Head of caudate nucleus (tissue), 42 donors: ENCODE measurements at regions not wholly inside any gene's neighbourhood (a gene's known extent, or its start where the extent isn't known, plus 50 kb on each side); places are given as distances from the start of the nearest gene placed in this dataset.
"Not testable (repeated sequence)": the region's sequence is repeated elsewhere in the genome, so short reads cannot be mapped to it uniquely, and the experiment has no call there.

Experiments used
- DNase-seq, 42 donors: peaks; one replicate each; pipeline versions ENCODE4 v3.0.0 to v3.0.0-alpha.2; 2020 to 2021; ENCODE audit warnings: mixed read lengths in 7 of 42
- intact Hi-C: fragments of 100-400 bp; cut with DNase I; formaldehyde crosslinking; loops from one replicate; pipeline ENCODE4 v1.15.0; 2022

DNA sequence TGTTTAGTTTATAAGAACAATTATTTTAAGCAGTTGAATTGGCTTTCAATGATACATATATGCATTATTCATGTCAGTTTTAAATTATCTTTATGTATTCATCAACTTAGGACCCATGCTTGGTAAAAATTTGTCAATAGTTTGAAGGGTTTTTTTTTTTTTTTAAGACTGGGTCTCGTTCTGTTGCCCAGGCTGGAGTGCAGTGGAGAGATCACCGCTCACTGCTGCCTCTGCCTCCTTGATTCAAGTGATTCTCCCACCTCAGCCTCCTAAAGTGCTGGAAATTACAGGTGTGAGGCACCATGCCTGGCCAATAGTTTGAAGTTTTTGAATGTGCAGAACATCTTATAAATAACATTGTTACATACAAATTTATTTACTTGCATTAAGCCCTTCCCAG lies 1671.0 kb upstream of the B3GALT2 start:
- intact Hi-C loops = no loop called here
- no peak for DNase-seq

DNA sequence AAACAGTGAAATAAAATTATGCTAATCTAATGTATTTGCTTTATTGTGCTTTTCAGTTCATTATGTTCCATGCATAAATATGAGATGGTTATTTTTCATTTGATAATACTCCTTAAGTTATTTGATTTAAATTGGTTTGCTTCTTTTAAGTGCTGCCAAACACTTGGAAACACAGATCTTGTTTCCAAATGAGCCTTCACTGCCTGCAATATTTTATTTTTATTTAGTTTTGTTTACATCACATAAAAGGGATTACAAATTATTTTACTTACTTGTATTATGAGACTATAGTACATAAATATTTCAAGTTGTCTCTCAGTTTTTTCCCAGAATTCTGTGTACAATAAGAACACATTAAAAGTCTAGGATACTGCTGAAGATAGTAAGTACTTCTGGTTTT lies 1662.4 kb upstream of the B3GALT2 start:
- no peak for DNase-seq
- intact Hi-C loops = no loop called here

DNA sequence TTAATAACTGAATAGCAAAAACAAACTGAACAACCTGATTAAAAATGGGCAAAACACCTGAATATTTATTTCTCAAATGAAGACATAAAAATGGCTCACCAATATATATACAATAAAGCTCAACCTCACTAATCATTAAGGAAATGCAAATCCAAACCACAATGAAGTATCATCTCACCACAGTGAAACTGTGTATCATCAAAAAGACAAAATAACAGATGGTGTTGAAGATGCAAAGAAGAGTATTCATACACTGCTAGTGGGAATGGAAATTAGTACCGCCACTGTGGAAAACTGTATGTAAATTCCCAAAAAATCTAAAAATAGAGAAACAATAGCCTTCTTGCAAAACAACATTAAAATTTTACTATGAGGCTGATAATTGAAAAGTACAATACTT lies 1660.1 kb upstream of the B3GALT2 start:
- intact Hi-C loops = no loop called here
- no peak for DNase-seq

- no peak for DNase-seq
- intact Hi-C loops = no loop called here
Measured at GRCh38 chr1:194843077-194843476, 1656.7 kb upstream of the B3GALT2 start.

DNA sequence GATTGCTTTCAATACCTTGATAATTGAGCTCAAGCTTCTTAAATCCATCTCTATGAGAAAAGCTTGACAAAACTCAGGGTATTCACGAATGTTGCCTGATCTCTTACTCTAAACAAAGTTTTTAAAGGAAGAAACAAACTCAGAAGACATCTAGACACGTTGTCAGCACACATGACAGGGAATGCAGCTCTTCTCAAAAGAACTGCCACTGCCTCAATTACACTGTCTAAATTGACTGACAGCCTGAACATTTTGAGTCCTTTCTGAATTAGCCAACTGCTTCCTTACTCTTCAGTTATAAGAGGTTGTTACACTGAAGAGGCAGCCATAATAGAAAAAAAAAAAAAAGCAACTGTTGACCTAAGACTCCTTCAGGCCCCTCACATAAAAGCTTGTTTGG lies 1646.7 kb upstream of the B3GALT2 start:
- DNase-seq = no peak

DNA sequence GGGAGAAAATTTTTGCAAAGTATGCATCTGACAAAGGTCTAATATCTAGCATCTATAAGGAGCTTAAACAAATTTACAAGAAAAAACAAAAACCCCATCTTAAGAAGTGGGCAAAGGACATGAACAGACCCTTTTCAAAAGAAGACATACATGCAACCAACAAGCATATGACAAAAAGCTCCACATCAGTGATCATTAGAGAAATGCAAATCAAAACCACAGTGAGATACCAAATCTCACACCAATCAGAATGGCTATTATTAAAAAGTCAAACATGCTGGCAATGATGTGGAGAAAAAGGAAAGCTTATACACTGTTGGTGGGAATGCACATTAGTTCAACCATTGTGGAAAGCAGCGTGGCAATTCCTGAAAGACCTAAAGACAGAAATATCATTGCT lies 1645.2 kb upstream of the B3GALT2 start:
- DNase-seq, intact Hi-C loops: not testable (repeated sequence)

More for the DNA sequence above, 1646.7 kb upstream of the B3GALT2 start:
- intact Hi-C loops = no loop called here

DNA sequence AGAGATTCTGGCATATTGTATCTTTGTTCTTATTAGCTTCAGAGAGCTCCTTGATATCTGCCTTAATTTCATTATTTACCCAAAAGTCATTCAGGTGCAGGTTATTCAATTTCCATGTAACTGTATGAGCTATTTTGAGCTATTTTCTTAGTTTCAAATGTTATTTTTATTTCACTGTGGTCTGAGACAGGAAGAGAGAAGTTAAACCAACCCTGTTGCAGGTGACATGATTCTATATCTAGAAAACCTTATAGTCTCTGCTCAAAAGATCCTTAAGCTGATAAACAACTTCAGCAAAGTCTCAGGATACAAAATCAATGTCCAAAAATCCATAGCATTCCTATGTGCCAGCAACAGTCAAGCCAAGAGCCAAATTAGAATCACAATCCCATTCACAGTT lies 1644.0 kb upstream of the B3GALT2 start:
- intact Hi-C loops = no loop called here
- DNase-seq = no peak

GRCh38 chr1:194829492-194829891 lies 1643.1 kb upstream of the B3GALT2 start:
- DNase-seq = no peak
- intact Hi-C loops = no loop called here

DNA sequence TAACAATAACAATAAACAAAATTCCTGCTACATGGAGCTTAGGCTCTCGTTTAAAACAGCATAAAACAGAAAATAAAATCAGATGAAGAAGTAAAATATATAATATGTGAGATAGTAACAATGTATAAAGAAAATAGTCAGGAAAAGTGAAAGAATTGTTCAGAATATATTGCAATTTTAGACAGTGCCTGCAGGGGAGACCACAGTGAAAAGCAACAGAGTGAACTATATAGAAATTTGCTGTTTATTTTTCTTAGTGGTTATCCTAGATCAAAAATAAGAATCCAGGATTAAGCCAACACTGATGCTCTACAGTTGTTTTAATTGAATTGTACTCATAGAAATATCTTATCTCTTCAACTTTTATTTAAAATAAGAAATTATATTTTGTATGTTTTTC lies 1639.0 kb upstream of the B3GALT2 start:
- intact Hi-C loops = no loop called here
- no peak for DNase-seq

DNA sequence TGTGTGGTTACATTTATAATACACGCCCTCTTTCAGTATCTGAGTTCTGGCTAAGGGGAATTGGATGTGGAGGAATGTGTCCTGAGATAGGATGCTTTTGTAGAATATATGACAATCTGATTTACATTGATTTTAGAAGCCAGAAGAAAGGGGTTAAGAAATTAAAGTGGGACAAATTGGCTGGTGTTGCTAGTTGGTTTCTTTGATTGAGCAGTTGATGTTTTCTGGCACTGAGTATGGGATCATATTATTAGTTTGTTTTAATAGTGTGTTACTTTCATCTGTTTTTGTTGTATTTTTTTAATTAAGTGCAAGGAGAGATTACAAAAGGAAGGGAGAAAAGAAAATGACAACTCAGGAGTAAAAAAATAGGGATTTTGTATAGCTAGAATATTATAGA lies 1634.7 kb upstream of the B3GALT2 start:
- DNase-seq = no peak
- intact Hi-C loops = no loop called here

DNA sequence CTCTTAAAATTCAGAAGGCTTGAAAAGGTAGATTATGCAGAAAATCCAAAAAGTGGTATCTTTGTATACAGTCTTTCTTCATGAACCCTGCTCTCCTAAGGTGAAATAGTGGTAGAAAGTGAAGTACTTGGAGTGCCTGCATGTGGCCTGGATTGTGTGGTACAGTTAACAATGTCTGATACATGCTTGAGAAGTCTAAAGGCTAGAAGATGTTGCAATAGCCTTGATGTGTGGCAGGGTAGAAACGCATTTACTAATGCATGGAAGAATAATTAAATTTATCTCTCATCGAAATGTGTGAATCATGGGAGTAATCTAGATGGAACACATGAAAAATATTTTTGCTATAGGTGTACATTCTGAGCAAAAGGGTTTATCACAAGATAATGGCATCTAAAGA lies 1632.3 kb upstream of the B3GALT2 start:
- intact Hi-C loops = no loop called here
- DNase-seq = no peak

- intact Hi-C loops = no loop called here
- DNase-seq = no peak
Measured at GRCh38 chr1:194816859-194817258, 1630.4 kb upstream of the B3GALT2 start.

- no peak for DNase-seq
- intact Hi-C loops = no loop called here
Measured at GRCh38 chr1:194813096-194813495, 1626.7 kb upstream of the B3GALT2 start.

DNA sequence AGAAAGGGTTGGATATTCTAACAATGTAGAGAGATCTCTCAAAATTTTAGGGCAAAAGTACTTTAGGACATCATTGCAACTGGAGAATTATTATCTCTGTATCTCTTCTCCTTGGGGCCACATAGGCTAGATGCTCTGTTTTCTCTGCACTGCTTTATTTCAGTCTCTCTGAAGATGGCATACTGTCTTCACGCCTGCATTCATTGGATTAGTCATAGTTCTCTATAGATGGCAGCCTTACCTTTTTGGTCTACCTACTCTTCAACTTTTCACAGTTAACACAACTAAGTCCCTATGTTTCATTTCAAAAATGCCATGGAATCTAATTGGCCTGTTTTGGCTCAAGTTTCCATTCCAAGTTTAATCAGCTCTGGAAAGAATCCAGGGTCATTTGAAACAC lies 1623.3 kb upstream of the B3GALT2 start:
- intact Hi-C loops = no loop called here
- no peak for DNase-seq

DNA sequence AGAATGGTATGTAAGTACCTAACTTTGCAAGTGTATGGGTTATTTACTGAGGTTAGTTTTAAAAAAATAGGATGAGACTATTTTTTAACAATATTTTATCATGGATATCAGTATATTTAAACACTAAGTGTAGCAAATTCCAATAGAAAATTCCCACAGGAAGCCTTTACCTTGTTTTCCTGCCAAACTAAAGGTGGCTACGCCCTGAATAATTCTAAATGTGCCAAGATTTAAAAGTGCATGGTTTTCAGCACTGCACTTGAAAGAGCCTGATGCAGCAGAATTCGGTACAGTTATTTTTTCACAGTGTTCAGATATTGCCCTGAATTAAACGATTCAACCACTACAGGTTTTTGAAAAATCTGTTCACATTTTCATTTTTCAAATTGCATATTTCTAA lies 1622.8 kb upstream of the B3GALT2 start:
- intact Hi-C loops = no loop called here
- DNase-seq = no peak

GRCh38 chr1:194807530-194808220 lies 1621.3 kb upstream of the B3GALT2 start:
- intact Hi-C loops = no loop called here
- no peak for DNase-seq

- intact Hi-C loops = no loop called here
- DNase-seq = no peak
Measured at GRCh38 chr1:194802572-194802971, 1616.2 kb upstream of the B3GALT2 start.

GRCh38 chr1:194795917-194796593 lies 1609.6 kb upstream of the B3GALT2 start:
- DNase-seq = no peak
- intact Hi-C loops = no loop called here

DNA sequence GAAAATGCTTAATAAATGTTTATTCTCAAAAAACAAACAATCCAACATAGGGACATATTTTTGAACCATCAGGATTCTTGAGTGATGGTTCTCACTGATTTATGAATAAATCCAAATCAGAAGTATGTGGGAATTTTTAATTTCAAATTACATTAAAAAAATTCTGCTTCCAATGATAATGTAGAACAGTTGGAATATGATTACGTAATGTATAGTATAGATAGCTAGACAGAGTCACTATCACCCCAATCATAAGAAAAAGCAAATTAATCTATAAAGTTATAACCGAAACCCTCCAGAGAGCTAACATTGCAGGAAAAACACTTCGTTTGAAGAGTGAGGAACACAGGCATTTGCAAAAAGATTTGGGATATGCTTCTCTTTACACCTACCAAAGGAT lies 1600.6 kb upstream of the B3GALT2 start:
- intact Hi-C loops = no loop called here
- no peak for DNase-seq

GRCh38 chr1:194786027-194786426 lies 1599.6 kb upstream of the B3GALT2 start:
- no peak for DNase-seq
- intact Hi-C loops = no loop called here

GRCh38 chr1:194776657-194777056 lies 1590.2 kb upstream of the B3GALT2 start:
- intact Hi-C loops = no loop called here
- DNase-seq = no peak
